ENCODE measurements at regions not wholly inside any gene's neighbourhood (a gene's known extent, or its start where the extent isn't known, plus 50 kb on each side); places are given as distances from the start of the nearest gene placed in this dataset.

DNA sequence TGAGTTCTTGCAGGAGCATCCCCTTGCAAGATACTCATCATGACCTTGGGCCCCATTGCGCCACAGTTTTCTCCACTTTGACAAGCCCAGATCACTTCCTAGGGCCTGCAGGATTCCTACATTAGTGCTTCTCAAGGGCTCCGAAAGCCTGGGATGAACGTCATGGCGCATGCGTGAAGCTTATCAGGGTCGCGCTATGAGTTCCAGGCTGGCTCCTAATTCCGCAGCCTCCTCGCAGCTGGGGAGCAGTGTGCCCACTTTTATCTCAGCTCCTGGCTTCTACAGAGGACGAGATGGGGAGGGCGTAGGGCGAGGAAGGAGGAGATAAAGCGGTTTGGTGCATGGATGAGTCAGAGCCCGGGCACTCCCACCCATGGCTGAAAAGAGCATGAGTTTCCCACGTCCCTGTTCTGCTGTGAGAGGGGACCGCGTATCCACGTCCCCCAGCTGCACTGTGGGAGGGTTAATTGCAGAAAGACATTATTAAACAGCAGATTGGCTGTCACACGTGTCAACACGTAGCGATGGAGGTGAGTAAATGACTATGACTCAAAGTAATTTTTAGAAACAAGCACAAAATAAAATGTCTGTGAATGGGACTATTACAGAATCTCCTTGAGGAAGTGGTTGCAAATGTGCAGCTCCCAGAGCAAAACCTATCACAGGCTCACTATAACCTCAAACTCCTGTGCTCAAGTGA is 72.9 kb upstream of the DSP start:
- DNase-seq (ENCODE audit: low spot score), result peak; percentile 27

DNA sequence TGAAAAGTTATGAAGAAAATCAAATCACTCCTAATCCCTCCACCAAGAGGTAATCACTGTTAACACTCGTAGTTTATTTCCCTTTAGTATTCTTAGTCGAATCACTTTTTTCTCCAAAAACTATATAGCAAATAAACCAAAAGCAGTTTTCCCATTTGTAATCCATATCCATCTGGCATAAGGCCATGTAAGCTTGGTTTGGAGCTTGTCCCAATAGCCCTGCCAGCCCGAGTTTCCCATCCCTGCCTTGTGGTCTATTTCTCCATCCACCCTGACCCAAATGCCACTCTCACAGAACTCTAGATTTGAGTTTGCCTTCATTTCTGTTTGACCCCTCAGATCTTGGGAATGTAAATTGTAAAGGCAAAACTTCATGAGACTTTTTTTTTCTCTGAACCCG is 71.8 kb upstream of the DSP start:
- no peak for DNase-seq (ENCODE audit: low spot score)

DNA sequence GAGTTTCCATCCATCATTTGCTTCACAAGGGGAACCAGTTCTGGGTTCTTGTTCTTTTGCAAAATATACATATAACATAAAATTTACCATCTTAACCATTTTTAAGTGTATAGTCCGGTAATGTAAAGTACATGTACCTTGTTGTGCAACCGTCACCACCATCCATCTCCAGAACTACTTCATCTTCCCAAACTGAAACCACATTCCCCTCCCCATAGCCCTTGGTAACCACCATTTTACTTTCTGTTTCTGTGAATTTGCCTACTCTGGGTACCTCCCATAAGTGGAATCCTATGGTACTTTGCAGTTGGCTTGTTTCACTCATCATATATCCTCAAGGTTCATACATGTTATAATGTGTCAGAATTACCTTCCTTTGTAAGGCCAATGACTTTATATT is 70.3 kb upstream of the DSP start:
- no peak for DNase-seq (ENCODE audit: low spot score)

DNA sequence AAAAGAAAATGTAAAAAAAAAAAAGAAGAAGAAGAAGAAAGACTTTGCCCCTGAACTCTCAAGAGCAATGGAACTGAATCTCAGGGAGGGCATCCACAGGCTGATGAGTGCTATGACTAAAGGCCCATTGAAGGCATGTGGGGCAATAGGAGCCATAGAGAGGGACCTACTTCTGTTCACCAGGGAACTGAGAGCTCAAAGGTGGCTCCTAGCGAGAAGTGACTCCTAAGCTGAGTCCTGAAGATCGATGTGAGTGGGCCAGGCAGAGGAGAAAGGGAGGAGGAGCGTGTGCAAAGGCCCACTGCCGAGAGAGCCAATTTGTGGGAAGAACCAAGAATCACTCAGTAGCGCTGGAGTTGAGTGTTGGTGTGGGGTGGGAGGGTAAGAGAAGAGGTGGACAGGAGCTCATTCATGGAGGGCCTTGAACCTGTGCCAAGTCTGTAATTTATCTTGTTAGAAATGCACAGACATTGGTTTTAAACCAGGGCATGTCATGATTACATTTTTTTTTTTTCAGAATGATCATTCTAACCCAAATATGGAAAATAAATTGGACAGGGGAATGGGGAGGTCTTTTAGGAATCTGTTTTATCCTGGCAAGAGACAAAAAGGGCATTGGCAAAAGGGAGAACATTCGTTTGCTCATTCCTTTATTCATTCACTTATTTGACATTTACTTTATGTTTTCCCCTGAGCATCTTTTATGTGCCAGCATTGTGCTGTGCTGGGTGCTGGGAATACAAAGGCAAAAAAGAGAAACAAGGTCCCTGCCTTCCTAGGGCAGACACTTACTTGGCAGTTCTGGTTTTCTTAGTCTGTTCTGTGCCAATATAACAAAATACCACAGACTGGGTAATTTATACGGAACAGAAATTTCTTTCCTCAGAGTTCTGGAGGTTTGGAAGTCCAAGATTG is 67.4 kb upstream of the DSP start:
- no peak for DNase-seq (ENCODE audit: low spot score)

DNA sequence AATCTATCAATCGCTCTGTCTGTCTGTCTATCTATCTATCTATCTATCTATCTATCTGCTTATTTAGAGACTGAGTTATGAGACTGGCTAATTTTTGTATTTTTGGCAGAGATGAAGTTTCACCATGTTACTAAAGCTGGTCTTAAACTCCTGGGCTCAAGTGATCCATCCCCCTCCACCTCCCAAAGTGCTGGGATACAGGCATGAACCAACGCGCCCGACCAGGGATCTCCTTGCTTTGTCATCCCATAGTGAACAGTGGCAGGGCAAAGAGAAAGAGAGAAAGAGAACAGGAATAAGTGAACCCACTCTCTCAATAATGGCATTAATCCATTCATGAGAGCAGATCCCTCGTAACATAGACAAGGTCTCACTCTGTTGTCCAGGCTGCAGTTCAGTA is 66.4 kb upstream of the DSP start:
- no peak for DNase-seq (ENCODE audit: low spot score)

DNA sequence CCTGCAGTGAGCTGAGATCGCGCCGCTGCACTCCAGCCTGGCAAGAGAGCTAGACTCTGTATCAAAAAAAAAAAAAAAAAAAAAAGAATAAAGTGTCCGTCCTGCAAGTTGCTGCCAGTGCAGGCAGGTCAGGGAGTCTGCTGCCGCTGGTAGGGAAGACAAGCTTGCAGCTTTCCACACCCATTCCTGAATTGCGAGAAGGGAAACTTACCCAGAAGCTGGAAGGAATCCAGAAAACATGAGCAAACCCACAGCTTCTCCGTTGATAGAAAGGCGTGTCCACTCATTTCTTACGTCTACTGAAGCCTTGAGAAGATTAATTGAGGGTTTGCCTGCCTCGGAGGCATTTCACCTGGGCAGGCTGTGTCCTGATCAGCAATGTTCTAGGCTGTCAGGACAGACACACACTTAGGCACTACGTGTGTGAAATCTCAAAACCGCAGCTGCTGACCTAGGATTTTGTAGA is 61.6 kb upstream of the DSP start:
- DNase-seq (ENCODE audit: low spot score), result peak; percentile 77

DNA sequence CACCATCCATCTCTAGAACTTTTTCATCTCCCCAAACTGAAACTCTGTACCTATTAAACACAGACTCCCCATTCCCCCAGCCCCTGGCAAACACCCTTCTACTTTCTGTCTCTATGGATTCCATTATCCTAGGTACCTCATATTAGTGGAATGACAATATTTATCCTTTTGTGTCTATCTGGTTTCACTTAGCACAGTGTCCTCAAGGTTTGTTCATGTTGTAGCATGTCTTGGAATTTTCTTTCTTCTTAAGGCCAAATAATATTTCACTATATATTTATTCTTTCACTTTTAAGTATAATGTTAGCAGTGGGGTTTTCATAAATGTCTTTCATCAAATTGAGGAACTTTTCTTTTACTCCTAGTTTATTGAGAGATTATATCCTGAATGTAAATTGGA is 56.8 kb upstream of the DSP start:
- DNase-seq (ENCODE audit: low spot score), result no peak

DNA sequence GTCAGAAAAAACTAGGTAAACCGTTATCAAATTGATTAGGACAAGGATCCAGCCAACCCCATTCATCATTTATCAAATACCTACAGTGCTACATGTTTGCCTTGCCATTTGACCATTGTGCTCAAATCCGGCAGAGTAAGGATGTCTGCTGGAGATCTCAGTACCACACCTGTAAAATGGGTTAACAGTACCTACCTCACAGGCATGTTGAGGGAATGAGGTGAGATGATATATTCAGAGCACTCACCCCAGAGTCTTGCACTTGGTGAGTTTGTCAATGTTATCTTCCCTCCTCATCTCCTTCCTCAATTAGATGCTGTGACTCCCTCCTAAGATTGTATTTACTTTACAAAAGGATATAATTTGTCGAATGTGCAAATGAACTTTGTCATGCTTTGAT is 54.5 kb upstream of the DSP start:
- no peak for DNase-seq (ENCODE audit: low spot score)

DNA sequence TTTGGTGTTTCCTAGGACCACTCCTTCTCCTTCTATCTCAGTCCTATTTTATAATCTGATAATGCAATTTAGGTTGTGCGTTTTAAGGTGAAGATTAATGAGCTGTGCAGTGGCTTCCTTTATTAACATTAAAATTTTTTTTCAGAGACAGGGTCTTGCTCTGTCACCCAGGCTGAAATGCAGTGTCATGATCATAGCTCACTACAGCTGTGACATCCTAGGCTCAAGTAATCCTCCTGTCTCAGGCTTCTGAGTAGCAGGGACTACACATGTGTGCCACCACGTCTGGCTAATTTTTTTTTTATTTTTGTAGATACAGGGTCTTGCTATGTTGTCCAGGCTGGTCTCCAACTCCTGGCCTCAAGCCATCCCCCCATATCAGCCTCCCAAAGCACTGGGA is 53.0 kb upstream of the DSP start:
- no peak for DNase-seq (ENCODE audit: low spot score)

DNA sequence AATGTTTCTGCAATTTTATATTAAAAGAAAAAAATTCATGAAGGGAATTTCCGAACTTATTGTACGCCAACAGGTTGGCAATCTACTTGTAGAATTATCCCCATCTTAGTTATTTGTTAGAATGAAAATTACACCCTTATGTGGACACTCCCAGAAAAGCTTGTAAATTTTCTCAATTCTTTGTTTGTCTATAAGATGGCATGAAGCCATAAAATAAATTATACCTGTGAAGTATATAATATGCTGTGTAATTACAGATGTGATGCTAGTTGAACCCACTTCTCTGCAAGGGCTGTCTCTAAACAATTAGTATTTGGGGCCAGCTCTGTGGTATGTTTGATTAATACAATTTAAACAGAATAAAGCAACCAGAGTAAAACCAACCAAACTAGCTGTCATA is 52.1 kb upstream of the DSP start:
- DNase-seq (ENCODE audit: low spot score), result no peak
